ENCODE measurements at regions not wholly inside any gene's neighbourhood (a gene's known extent, or its start where the extent isn't known, plus 50 kb on each side); places are given as distances from the start of the nearest gene placed in this dataset.

GRCh38 chr6:71534921-71535320 lies 246.3 kb downstream of the OGFRL1 start (continued):
- TF ChIP-seq E2F5 (CRISPR knock-in tag; IDR thresholded peaks at IDR 0.05) = no peak
- no peak for TF ChIP-seq FOXK1 (CRISPR knock-in tag; IDR thresholded peaks at IDR 0.05)
- TF ChIP-seq IRF1 (CRISPR knock-in tag; IDR thresholded peaks at IDR 0.05) = no peak

- ATAC-seq (no peak), DNase-seq (ENCODE audit: low spot score) (no peak)
- no peaks in the 10 kb centered on the region for H3K36me3 Mint-ChIP-seq
- no peaks in the 10 kb centered on the region for H3K27me3 Mint-ChIP-seq (ENCODE audit: low read depth)
- no peak overlapping the region for H3K27ac Mint-ChIP-seq
- POLR2A ChIA-PET = no interaction called here
- CTCF ChIA-PET = no interaction called here
- no peaks in the 10 kb centered on the region for H3K9me3 Mint-ChIP-seq
- H3K4me3 Mint-ChIP-seq = no peak overlapping the region
- H3K4me1 Mint-ChIP-seq = no peaks in the 10 kb centered on the region
- TF ChIP-seq E2F4 (CRISPR knock-in tag; IDR thresholded peaks at IDR 0.05; ENCODE audit: borderline replicate concordance, low read depth) (no peak), RORB (CRISPR knock-in tag; IDR thresholded peaks at IDR 0.05) (no peak), ZNF396 (CRISPR knock-in tag; IDR thresholded peaks at IDR 0.05; ENCODE audit: borderline replicate concordance) (no peak), NFE2L1 (CRISPR knock-in tag; IDR thresholded peaks at IDR 0.05) (no peak), MYBL2 (CRISPR knock-in tag; IDR thresholded peaks at IDR 0.05) (no peak), ZBTB43 (CRISPR knock-in tag; IDR thresholded peaks at IDR 0.05) (no peak), ZNF121 (CRISPR knock-in tag; IDR thresholded peaks at IDR 0.05) (no peak), ZNF138 (CRISPR knock-in tag; conservative IDR thresholded peaks at IDR 0.05) (no peak), ATF3 (CRISPR knock-in tag; conservative IDR thresholded peaks at IDR 0.05) (no peak), ZNF423 (CRISPR knock-in tag; IDR thresholded peaks at IDR 0.05) (no peak), ATF1 (CRISPR knock-in tag; IDR thresholded peaks at IDR 0.05) (no peak), MAX (CRISPR knock-in tag; IDR thresholded peaks at IDR 0.05) (no peak), FOXP1 (CRISPR knock-in tag; IDR thresholded peaks at IDR 0.05; ENCODE audit: borderline replicate concordance) (no peak), ZNF512 (CRISPR knock-in tag; IDR thresholded peaks at IDR 0.05; ENCODE audit: borderline replicate concordance) (no peak), CREM (CRISPR knock-in tag; IDR thresholded peaks at IDR 0.05) (no peak), PRRX2 (CRISPR knock-in tag; IDR thresholded peaks at IDR 0.05) (no peak), TCF7 (CRISPR knock-in tag; IDR thresholded peaks at IDR 0.05; ENCODE audit: low read depth) (no peak), ZNF425 (CRISPR knock-in tag; conservative IDR thresholded peaks at IDR 0.05) (no peak), OVOL2 (CRISPR knock-in tag; IDR thresholded peaks at IDR 0.05; ENCODE audit: borderline replicate concordance) (no peak)
Observed at GRCh38 chr6:71537717-71538116, 249.1 kb downstream of the OGFRL1 start.
